ENCODE measurements at regions not wholly inside any gene's neighbourhood (a gene's known extent, or its start where the extent isn't known, plus 50 kb on each side); places are given as distances from the start of the nearest gene placed in this dataset.

DNA sequence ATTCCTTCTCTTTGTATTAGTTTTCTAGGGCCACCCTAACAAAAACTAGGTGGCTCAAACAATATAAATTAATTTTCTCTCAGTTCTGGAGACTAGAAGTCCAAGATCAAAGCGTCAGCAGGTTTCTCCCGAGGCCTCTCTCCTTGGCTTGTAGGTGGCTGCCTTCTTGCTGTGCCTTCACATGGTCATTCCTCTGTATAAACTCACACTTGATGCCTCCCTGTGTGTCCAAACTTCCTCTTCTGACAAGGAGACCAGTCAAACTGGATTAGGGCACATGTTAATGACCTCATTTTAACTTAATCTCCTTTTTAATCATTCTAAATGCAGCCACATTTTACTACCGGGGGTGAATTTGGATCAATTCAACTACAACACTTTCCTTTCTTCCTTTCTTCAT is 691.1 kb downstream of the DIPK2A start:
- no peak overlapping the region for H3K4me3 ChIP-seq (replicated peaks; ENCODE audit: low read depth, low read length)
- no peak for DNase-seq (ENCODE audit: extremely low read depth, low read depth)
- TF ChIP-seq, protein P1, sequence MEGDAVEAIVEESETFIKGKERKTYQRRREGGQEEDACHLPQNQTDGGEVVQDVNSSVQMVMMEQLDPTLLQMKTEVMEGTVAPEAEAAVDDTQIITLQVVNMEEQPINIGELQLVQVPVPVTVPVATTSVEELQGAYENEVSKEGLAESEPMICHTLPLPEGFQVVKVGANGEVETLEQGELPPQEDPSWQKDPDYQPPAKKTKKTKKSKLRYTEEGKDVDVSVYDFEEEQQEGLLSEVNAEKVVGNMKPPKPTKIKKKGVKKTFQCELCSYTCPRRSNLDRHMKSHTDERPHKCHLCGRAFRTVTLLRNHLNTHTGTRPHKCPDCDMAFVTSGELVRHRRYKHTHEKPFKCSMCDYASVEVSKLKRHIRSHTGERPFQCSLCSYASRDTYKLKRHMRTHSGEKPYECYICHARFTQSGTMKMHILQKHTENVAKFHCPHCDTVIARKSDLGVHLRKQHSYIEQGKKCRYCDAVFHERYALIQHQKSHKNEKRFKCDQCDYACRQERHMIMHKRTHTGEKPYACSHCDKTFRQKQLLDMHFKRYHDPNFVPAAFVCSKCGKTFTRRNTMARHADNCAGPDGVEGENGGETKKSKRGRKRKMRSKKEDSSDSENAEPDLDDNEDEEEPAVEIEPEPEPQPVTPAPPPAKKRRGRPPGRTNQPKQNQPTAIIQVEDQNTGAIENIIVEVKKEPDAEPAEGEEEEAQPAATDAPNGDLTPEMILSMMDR (IDR thresholded peaks at IDR 0.05; ENCODE audit: low read depth, low read length, missing control alignments) = no peak

DNA sequence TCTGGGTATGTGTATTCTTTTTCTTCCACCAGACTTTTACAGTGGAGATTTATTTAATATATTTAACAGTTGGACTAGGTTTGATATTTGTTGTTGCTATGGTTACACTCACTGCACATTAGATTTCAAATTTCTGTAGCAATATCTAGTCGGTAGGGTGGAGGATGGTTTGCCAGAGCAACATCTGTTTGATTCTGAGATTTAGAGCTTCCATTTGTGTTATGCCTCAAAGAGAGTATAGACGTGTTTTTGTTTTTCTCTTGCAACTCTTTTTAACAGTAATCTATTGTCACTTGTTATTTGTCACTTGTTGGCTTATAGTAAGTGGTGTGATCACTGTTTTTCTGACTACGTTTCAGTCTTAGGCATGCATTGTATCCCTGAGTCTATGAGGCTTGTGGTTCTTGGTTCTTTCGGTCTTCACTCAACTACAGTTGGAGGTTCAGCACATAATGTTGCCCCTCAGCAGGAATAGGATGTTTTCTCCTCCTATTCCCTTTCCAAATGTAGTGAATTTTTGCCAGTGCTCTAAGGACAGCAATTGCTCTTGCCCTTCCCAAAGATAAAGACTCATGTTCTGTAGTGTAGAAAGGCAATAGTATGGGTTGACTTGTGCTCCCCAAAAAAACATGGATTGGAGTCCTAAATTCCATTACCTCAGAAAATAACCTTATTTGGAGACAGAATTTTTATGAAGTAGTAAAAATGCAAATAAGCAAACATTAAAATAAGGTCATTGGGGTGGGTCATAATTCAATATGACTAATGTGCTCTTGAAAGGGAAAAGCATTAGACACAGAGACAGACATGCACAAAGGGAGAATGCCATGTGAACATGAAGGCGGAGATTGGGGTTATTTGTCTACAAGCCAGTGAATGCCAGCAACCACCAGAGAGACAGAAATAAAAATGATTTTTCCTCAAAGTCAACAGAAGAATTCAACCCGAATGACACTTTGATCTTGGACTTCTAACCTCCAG is 692.1 kb downstream of the DIPK2A start:
- DNase-seq (ENCODE audit: extremely low read depth, low read depth) = no peak
- TF ChIP-seq, protein P1 (IDR thresholded peaks at IDR 0.05; ENCODE audit: low read depth, low read length, missing control alignments) = no peak
- H3K4me3 ChIP-seq (replicated peaks; ENCODE audit: low read depth, low read length) = no peak overlapping the region

DNA sequence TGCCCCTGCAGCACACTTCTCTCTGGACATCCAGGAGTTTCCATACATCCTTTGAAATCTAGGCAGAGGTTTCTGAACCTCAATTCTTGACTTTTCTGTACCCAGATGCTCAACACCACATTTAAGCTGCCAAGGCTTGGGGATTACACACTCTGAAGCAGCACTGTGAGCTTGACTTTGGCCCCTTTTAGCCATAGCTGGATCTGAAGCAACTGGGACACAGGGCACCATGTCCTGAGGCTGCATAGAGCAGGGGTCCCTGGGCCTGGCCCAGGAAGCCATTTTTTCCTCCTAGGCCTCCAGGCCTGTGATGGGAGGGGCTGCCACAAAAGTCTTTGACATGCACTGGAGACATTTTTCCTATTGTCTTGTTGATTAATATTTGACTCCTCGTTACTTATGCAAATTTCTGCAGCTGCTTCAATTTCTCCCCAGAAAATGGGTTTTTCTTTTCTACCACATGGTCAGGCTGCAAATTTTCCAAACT is 694.0 kb downstream of the DIPK2A start:
- no peak overlapping the region for H3K4me3 ChIP-seq (replicated peaks; ENCODE audit: low read depth, low read length)
- TF ChIP-seq, protein P1 (IDR thresholded peaks at IDR 0.05; ENCODE audit: low read depth, low read length, missing control alignments) = no peak
- DNase-seq (ENCODE audit: extremely low read depth, low read depth) = no peak

DNA sequence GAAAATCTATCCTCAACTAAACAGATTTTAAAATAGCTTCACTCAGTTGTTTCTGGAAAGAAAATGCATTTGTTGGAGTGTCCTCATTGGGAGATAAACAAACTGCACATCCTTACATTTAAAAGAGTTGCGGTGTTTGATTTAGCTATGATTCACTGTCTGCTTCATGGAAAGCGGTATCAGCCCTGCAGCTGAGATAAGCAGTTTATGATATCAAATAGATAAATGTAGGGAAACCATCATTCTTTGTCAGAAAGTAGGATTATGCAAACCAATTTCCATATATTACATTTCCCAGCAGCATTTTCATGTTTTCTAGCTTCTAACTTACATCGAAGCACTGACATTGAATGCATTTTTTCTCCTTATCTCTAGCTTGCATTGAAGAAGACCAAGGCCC is 698.9 kb downstream of the DIPK2A start:
- H3K4me3 ChIP-seq (replicated peaks; ENCODE audit: low read depth, low read length) = no peak overlapping the region
- TF ChIP-seq, protein P1 (IDR thresholded peaks at IDR 0.05; ENCODE audit: low read depth, low read length, missing control alignments) = no peak
- DNase-seq (ENCODE audit: extremely low read depth, low read depth) = no peak

DNA sequence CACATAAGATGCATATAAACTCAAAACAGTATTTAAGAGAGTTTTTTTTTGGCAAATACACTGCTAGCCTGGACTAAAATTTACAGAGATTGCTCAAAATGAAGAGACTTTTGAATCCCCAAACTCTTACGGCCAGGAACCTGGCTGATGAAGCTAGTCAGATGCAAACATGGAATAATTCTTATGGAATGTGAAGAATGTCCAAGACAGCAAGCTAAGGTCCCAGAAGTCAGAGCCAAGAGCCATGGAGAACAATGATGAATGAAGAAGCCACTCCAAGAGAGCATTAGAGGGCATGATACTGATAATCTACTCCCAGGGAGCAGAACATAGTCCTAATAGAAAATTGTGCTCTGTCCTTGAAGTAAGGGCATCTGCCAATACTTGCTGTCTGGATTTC is 705.5 kb downstream of the DIPK2A start:
- no peak for DNase-seq (ENCODE audit: extremely low read depth, low read depth)
- H3K4me3 ChIP-seq (replicated peaks; ENCODE audit: low read depth, low read length) = no peak overlapping the region
- TF ChIP-seq, protein P1 (IDR thresholded peaks at IDR 0.05; ENCODE audit: low read depth, low read length, missing control alignments) = no peak

DNA sequence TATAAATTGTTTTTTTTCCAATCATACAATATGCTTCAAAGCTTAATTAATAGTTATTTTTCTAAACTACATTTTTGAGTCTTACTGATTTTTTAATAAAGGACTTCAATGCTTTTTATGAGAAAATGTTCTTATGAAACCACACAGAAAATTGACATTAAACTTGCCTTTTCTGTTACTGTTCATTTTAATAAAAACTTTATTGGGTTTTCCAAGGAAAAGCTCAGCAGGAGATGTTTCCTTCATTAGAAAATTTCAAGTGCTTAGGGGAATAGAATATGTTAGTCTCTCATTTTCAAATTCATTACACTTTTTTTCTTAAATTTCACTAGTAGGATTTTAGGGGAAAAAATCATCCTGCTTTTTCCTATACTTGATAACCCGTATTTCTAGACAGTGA is 711.4 kb downstream of the DIPK2A start:
- TF ChIP-seq, protein P1 (IDR thresholded peaks at IDR 0.05; ENCODE audit: low read depth, low read length, missing control alignments) = no peak
- H3K4me3 ChIP-seq (replicated peaks; ENCODE audit: low read depth, low read length) = no peak overlapping the region
- DNase-seq (ENCODE audit: extremely low read depth, low read depth) = no peak
